ENCODE measurements at regions not wholly inside any gene's neighbourhood (a gene's known extent, or its start where the extent isn't known, plus 50 kb on each side); places are given as distances from the start of the nearest gene placed in this dataset.

- peak; percentile 31 for TF ChIP-seq CTCF (conservative IDR thresholded peaks at IDR 0.05; ENCODE audit: low read depth, low read length)
- H3K4me3 ChIP-seq (ENCODE audit: low read depth, low read length) = no peak overlapping the region
- no peak for DNase-seq (ENCODE audit: low read depth)
Observed at GRCh38 chr3:106628407-106628806, 748.8 kb upstream of the CCDC54 start.

DNA sequence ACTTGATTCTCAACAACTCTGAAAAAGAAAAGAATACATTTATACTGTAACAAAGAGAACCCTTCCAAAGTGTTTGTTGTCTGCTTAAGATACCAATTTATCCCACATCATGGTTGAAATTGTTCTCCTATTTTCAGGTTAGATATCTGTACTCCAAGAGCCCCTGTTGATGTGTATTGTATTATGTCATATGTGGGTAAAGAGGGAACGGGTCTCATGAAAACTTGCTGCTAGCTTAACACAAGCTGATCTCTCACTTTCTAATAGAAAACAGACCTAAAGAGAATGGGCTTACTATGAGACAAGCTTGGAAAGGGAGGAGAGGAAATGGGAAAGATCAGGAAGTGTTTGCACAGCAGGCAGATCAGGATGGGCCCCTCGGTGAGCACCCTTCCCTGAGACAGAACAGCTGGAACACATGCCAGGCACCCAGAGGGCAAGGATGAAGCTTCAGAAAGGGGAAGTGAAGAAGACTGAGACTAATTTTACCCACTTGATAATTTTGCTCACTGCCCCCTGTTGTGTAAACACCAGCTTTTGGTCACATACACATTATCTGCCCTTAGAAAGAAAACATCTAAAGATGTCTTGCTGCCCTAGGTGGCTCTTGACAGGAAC is 747.9 kb upstream of the CCDC54 start:
- no peak for TF ChIP-seq CTCF (conservative IDR thresholded peaks at IDR 0.05; ENCODE audit: low read depth, low read length)
- H3K4me3 ChIP-seq (ENCODE audit: low read depth, low read length) = no peak overlapping the region
- DNase-seq (ENCODE audit: low read depth) = no peak

- TF ChIP-seq CTCF (conservative IDR thresholded peaks at IDR 0.05; ENCODE audit: low read depth, low read length) = no peak
- DNase-seq (ENCODE audit: low read depth) = no peak
- H3K4me3 ChIP-seq (ENCODE audit: low read depth, low read length) = no peak overlapping the region
Observed at GRCh38 chr3:106631373-106632108, 745.7 kb upstream of the CCDC54 start.

GRCh38 chr3:106635271-106635670 is 742.0 kb upstream of the CCDC54 start:
- DNase-seq (ENCODE audit: low read depth) = no peak
- no peak overlapping the region for H3K4me3 ChIP-seq (ENCODE audit: low read depth, low read length)
- TF ChIP-seq CTCF (conservative IDR thresholded peaks at IDR 0.05; ENCODE audit: low read depth, low read length) = no peak

GRCh38 chr3:106635826-106636225 is 741.4 kb upstream of the CCDC54 start:
- no peak for DNase-seq (ENCODE audit: low read depth)
- TF ChIP-seq CTCF (conservative IDR thresholded peaks at IDR 0.05; ENCODE audit: low read depth, low read length) = no peak
- no peak overlapping the region for H3K4me3 ChIP-seq (ENCODE audit: low read depth, low read length)

GRCh38 chr3:106640353-106640752 is 736.9 kb upstream of the CCDC54 start:
- TF ChIP-seq CTCF (conservative IDR thresholded peaks at IDR 0.05; ENCODE audit: low read depth, low read length) = no peak
- no peak overlapping the region for H3K4me3 ChIP-seq (ENCODE audit: low read depth, low read length)
- DNase-seq (ENCODE audit: low read depth) = no peak

DNA sequence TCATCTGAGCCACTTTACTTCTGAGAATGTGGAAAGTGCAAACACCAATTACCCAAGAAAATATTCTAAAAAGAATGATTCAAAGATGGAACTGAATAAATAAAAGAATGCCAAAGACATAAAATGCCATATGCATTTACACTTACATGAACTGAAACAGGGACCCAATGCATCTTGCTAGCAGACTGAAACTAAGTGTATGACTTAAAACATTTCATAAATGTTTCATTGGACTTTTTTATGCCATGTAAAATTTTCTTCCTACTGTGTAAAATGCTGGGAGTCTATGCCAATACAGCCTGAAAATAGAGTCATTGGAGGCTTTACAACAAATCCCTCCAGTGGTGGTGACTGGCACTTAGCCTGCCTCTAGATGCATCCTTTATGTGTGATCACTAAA is 735.1 kb upstream of the CCDC54 start:
- H3K4me3 ChIP-seq (ENCODE audit: low read depth, low read length) = no peak overlapping the region
- no peak for TF ChIP-seq CTCF (conservative IDR thresholded peaks at IDR 0.05; ENCODE audit: low read depth, low read length)
- no peak for DNase-seq (ENCODE audit: low read depth)
